GM12892 (cell line): ENCODE measurements at regions not wholly inside any gene's neighbourhood (a gene's known extent, or its start where the extent isn't known, plus 50 kb on each side); places are given as distances from the start of the nearest gene placed in this dataset.

ENCODE experiments used
- POLR2A ChIP-seq: IDR thresholded peaks from 2 replicates; pipeline ENCODE4 v1.6.1; 2011; ENCODE audit warnings: low read depth, low read length, control low read depth
- TAF1 ChIP-seq: IDR thresholded peaks from 2 replicates; pipeline ENCODE4 v1.6.1; 2011; ENCODE audit warnings: low read depth, mild to moderate bottlenecking, control low read depth, low read length, borderline replicate concordance

DNA sequence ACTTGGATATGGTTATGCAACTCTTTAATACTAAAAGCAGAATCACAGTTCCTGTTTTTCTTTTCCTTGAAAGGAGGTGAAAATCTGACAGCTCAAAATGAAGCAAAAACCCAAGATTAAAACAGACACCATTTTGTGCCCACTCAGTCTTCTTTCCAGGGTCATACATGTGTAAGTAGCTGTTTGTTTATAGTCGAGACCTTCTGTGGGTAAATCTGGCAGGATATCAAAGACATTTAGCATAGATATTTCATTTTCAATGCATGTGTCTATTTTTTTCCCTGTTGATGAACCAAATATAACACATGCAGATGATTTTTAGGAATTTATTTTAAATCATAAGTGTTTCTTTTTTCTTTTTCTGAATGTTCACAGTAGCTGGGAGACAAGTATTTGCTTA, 398.8 kb downstream of the FOXG1 start:
- no peak for TF ChIP-seq POLR2A
- no peak for TF ChIP-seq TAF1
